AG04449 (cell line): ENCODE measurements at regions not wholly inside any gene's neighbourhood (a gene's known extent, or its start where the extent isn't known, plus 50 kb on each side); places are given as distances from the start of the nearest gene placed in this dataset.
A peak's percentile ranks its signal among the peaks of the same experiment; 100 is the strongest.

ENCODE experiments used
- CTCF ChIA-PET: fragments of 350-600 bp; formaldehyde crosslinking; extraction: SDS; loops from one replicate; lab custom pipeline; 2021; ENCODE audit warnings: antibody characterized with exemption; lab: Yijun Ruan, JAX
- POLR2A ChIA-PET: fragments of 400-600, 350-600 bp; formaldehyde crosslinking; extraction: SDS; loops from one replicate; lab custom pipeline; 2020; ENCODE audit warnings: antibody characterized with exemption, inconsistent platforms; lab: Yijun Ruan, JAX
- DNase-seq: peaks from one replicate; pipeline ENCODE4 v3.0.0-alpha.2; 2010; ENCODE audit warnings: low read depth, low spot score
- H3K4me3 ChIP-seq: 2 replicates; pipeline ENCODE4 v1.5.1; 2011; ENCODE audit warnings: low read depth, mild to moderate bottlenecking, control low read depth, low read length
- TF ChIP-seq, protein P1 (sequence below): IDR thresholded peaks from one replicate; pipeline ENCODE4 v1.5.1; 2011; ENCODE audit warnings: mild to moderate bottlenecking, moderate library complexity, low read length, control low read depth, inconsistent platforms; ENCODE audit not compliant: insufficient read depth; ENCODE audit errors: missing control alignments

DNA sequence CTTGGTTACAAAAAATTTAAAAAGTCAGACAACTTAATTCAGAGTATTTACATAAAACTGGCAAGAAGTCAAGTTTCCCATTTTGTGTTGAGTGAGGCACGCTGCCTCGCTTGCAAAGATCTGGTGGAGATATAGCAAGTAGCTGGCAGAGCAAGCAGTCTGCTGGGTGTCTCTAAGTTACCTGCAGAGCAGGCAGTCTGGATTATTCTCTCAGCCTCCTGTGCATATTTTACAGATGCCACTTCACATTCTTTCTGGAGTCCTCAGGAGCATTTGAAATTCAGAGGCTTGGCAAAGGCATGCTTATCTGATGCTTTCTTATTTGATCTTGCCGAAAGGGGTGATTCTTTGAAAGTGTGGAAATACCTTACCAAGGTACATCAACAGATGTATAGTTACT is 640.4 kb upstream of the ADGRL4 start:
- DNase-seq, result no peak
- TF ChIP-seq, protein P1, sequence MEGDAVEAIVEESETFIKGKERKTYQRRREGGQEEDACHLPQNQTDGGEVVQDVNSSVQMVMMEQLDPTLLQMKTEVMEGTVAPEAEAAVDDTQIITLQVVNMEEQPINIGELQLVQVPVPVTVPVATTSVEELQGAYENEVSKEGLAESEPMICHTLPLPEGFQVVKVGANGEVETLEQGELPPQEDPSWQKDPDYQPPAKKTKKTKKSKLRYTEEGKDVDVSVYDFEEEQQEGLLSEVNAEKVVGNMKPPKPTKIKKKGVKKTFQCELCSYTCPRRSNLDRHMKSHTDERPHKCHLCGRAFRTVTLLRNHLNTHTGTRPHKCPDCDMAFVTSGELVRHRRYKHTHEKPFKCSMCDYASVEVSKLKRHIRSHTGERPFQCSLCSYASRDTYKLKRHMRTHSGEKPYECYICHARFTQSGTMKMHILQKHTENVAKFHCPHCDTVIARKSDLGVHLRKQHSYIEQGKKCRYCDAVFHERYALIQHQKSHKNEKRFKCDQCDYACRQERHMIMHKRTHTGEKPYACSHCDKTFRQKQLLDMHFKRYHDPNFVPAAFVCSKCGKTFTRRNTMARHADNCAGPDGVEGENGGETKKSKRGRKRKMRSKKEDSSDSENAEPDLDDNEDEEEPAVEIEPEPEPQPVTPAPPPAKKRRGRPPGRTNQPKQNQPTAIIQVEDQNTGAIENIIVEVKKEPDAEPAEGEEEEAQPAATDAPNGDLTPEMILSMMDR, result no peak
- CTCF ChIA-PET, result no interaction called here
- POLR2A ChIA-PET, result no interaction called here
- no peak overlapping the region for H3K4me3 ChIP-seq

DNA sequence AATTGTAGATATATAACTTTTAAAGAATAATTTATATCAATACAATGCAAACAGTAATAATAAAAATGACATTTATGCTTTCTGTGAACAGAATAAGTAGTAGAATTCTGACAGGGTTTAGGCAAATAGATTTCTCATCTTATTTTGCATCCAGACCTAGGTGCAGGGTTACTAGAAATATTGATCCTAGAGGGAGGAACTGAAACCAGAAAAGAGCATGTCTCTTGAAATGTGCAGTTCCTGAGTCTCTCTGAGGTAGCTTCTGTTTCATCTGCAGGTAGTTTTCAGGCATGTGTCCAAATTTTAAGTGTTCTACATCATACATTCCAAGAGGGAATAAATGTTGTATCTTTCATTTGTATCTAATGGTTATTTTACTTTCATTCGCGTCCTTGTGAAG is 631.9 kb upstream of the ADGRL4 start:
- no peak overlapping the region for H3K4me3 ChIP-seq
- no peak for DNase-seq
- POLR2A ChIA-PET, result no interaction called here
- TF ChIP-seq, protein P1, result no peak
- CTCF ChIA-PET, result no interaction called here

DNA sequence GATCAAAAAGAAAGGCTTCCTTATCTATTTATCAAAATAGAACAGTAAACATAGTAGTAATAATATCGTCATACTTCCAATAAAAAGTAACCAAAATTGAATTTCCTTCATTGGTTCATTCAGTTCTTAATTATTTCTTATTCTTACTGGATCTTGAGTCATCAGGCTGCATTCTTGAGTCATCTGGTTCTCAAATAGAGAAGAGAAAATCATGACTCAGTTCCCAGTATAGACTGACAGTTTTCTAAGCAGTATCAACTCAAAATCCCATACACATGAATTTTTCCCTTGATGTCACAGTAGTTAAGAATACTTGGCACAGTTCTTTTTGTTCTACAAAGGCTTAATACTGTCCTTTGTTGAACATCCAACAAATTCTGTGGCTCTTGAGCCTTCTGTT is 626.9 kb upstream of the ADGRL4 start:
- no peak overlapping the region for H3K4me3 ChIP-seq
- TF ChIP-seq, protein P1, result no peak
- ChIA-PET CTCF (no interaction called here), POLR2A (no interaction called here)
- DNase-seq, result peak; percentile 5

DNA sequence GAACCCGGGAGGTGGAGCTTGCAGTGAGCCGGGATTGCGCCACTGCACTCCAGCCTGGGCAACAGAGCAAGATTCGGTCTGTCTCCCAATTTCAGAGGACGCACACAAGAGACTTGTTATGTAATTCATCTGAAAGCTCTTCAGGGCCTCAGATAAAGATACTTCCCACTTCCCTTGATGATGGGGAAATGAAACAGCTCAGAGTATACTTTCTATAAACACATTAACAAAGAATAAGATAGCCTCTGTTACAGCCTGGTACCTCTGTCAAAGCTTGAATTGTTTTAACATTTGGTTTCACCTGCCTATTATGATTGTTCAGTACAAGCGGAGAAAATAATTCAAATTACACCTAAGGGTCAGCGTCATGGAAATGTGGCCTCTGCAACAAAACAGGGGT is 622.9 kb upstream of the ADGRL4 start:
- H3K4me3 ChIP-seq, result no peak overlapping the region
- POLR2A ChIA-PET, result interaction anchor here (0.7 kb wide), 1 partner anchor 347 kb away, joined by 3 read pairs; no protein-coding TSS in a partner anchor
- DNase-seq, result no peak
- TF ChIP-seq, protein P1, result no peak
- CTCF ChIA-PET, result no interaction called here

DNA sequence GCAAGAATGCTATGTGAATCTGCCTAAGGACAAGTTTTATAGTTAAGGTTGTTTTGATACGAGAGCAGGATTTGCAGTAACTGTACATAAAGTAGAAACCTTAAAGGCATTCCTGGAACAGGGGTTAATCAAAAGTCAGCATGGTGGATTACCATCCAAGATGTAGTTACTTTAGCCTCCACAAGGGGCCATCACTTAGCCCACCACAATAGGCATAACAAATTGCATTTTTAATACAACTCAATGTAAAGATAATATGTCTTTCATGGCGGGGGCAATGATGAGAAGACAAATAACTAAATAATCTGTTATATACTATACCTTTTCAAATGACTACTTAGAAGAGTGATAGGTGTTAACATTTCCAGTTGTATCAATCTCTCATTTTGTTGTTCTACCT is 611.2 kb upstream of the ADGRL4 start:
- CTCF ChIA-PET, result interaction anchor here (1.8 kb wide), 1 partner anchor 9 kb away, joined by 4 read pairs; no protein-coding TSS in a partner anchor
- DNase-seq, result no peak
- POLR2A ChIA-PET, result no interaction called here

DNA sequence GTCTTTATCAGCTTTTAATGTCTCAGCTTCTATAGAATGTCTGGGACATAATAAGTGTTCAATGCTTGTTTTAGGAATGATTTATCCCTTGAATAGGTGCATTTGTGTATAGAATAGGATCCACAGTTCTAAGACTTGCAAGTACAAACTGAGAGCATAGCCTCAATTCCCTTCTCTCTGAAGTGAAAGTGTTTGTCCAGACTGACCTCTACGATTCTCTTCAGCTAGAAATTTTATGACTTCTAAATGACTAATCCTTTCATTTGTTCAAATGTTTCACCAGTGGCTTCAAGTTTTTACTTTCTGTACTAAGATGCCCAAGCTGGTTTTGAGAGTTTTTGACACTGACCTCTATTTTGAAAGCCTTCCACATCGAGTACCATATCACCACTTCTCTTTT is 608.2 kb upstream of the ADGRL4 start:
- DNase-seq, result no peak
- TF ChIP-seq, protein P1, result no peak
- no peak overlapping the region for H3K4me3 ChIP-seq
- ChIA-PET POLR2A (no interaction called here), CTCF (no interaction called here)

More for the DNA sequence above, 611.2 kb upstream of the ADGRL4 start:
- TF ChIP-seq, protein P1, result peak; percentile 9
- H3K4me3 ChIP-seq, result no peak overlapping the region
